Coronary artery (tissue), 2 donors: ENCODE measurements at regions not wholly inside any gene's neighbourhood (a gene's known extent, or its start where the extent isn't known, plus 50 kb on each side); places are given as distances from the start of the nearest gene placed in this dataset.

Experiments used
- DNase-seq: peaks from one replicate; pipeline ENCODE4 v3.0.0-alpha.2; 2017; ENCODE audit warnings: low spot score
- H3K27ac ChIP-seq, 2 donors: fragments of 200-600 bp; sonication (generic); one replicate each; pipeline ENCODE4 v1.5.1; 2016 to 2019
- H3K4me3 ChIP-seq: fragments of 200-600 bp; sonication (generic); 2 replicates; pipeline ENCODE4 v1.5.1; 2016; ENCODE audit warnings: mild to moderate bottlenecking, moderate library complexity
- TF ChIP-seq, protein P1 (sequence below): fragments of 200-600 bp; sonication (generic); IDR thresholded peaks from one replicate; pipeline ENCODE4 v1.5.1; 2019; ENCODE audit warnings: antibody characterized with exemption

DNA sequence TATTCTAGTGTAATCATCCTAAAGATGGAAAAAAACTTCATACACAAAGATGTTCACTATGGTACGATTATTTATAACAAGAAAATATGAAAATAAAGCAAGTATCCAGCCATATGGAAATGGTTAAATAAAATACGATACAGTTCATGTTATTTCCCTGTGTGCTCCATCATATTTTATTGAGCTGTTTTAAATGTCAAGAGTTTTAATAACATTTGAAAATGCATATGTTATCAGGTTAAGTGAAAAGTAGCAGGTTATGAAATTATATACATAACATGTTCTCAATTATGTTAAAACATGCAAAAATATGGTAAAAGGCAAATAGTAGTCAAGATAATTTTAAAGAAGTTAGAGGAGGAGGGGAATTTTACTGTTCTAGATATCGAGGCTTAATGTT lies 192.0 kb downstream of the HNRNPD start:
- no peak overlapping the region for H3K27ac ChIP-seq
- TF ChIP-seq, protein P1, sequence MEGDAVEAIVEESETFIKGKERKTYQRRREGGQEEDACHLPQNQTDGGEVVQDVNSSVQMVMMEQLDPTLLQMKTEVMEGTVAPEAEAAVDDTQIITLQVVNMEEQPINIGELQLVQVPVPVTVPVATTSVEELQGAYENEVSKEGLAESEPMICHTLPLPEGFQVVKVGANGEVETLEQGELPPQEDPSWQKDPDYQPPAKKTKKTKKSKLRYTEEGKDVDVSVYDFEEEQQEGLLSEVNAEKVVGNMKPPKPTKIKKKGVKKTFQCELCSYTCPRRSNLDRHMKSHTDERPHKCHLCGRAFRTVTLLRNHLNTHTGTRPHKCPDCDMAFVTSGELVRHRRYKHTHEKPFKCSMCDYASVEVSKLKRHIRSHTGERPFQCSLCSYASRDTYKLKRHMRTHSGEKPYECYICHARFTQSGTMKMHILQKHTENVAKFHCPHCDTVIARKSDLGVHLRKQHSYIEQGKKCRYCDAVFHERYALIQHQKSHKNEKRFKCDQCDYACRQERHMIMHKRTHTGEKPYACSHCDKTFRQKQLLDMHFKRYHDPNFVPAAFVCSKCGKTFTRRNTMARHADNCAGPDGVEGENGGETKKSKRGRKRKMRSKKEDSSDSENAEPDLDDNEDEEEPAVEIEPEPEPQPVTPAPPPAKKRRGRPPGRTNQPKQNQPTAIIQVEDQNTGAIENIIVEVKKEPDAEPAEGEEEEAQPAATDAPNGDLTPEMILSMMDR: no peak
- no peak overlapping the region for H3K4me3 ChIP-seq
- no peak for DNase-seq

DNA sequence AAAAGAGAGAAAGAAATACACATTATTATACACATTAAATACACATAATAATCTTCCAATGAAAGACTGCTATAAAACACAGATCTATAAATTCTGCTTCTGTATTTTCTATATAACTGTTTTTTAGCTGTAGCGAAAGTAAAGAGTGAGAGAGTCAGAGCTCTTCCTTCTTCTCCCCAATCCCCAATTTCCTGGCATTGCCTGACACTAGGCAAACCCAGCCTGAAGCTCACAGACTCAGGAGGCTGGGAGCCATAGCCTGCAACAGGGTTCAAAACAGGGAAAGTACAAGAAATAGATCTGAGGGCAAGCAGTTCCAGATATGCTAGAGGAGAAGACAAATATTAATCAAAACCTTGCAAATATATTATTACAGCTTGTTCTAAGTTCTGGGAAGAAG lies 201.6 kb downstream of the HNRNPD start:
- TF ChIP-seq, protein P1: no peak
- Histone ChIP-seq H3K27ac (no peak overlapping the region), H3K4me3 (no peak overlapping the region)
- DNase-seq: no peak

DNA sequence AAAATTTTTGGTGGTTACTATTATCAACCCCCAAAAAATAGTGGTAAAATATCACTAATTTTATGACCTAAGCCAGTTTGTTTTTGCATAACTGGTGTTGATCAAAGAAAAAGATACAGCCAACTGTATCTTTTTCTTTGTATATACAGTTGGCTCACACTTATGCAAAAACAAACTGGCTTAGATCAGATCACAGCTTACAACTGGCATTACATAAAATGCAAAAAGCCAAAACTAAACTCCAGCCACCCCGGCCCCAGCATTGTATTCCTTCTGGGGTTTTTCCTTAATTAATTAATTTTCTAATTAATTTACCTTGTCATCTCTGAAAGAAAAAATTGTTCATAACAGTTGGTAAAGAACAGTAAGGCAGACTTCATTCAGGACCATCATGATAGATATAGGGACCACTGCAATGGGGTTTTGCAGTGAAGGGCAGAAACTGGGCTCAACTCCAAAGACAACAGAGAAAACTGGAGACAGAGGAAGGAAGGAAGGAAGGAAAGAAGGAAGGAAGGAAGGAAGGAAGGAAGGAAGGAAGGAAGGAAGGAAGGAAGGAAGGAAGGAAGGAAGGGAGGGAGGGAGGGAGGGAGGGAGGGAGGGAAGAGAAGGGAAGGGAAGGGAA lies 202.1 kb downstream of the HNRNPD start:
- DNase-seq: no peak
- H3K4me3 ChIP-seq: no peak overlapping the region
- H3K27ac ChIP-seq: no peak overlapping the region
- TF ChIP-seq, protein P1: no peak

DNA sequence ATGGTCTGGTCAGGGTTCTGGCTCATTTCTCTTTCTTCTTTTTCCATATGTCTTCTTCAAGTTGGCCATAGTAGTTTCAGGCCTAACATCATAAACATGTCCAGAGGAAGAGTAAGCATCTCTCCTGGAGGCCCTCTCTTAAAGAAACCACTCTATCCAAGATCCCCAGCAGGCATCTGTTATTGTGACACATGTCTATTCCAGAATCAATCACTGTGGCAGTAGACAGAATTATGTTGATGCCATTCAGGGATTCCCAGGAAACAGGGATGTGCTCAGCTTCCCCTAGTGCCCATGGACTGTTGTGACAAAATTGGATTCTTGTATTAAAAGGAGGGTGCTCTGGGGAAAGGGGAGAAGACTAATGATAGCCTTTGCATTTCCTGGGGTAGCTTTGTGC lies 224.0 kb downstream of the HNRNPD start:
- TF ChIP-seq, protein P1: no peak
- Histone ChIP-seq H3K27ac (no peak overlapping the region), H3K4me3 (no peak overlapping the region)
- no peak for DNase-seq

DNA sequence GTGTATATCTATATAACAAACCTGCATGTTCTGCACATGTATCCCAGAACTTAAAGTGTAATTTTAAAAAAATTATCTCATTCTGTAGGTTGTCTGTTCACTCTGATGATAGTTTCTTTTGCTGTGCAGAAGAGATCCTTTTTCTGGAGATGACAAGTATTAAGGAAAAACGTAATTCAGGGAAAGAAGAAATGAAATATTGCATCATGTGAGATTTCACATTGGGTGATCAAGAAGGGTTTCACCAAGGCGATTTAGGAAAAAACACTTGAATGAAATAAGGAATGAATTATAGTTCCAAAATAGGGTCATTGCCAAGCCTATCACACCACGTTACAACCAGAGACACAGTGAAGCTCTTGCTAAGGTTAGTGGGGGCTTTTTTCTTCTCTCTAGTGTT lies 227.9 kb downstream of the HNRNPD start:
- DNase-seq: no peak
- Histone ChIP-seq H3K4me3 (no peak overlapping the region), H3K27ac (no peak overlapping the region)
- TF ChIP-seq, protein P1: no peak

DNA sequence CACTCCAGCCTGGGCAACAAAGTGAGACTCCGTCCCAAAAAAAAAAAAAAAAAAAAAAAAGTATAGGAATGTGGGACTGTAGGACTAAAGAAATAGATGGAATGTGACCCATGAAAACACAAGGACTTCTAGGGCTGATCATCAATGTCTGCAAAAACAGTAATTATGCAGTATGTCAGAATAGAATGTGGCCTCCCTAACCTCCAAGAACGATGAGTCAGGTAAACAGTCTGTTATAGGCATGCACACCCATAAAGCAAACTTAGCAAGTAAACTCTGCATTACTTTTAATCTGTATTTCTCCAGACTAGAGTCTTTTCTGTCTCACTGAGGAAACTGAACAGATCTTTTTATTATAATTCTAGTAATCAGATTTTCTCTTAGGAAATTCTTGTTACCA lies 233.4 kb downstream of the HNRNPD start:
- Histone ChIP-seq H3K27ac (no peak overlapping the region), H3K4me3 (no peak overlapping the region)
- no peak for DNase-seq
- TF ChIP-seq, protein P1: no peak

DNA sequence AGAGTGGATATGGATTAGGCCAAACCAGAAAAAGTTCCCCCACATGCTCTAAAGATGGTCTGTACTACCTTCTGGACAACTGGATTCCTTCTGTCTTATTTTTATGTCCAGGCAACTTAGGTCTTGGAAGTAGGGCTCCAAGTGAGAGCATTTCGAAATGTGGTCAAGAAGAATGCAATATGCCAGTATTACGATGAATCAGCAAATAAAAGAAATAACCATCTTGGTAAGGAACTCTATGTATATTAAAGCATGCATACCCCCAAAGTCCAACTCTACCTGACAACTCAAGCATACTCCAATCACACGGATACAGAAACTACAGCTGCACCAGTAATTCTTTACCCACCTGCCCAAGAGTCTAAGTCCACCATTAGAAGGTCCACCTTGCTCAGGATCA lies 234.5 kb downstream of the HNRNPD start:
- Histone ChIP-seq H3K4me3 (no peak overlapping the region), H3K27ac (no peak overlapping the region)
- no peak for DNase-seq
- TF ChIP-seq, protein P1: no peak
